ENCODE measurements at regions not wholly inside any gene's neighbourhood (a gene's known extent, or its start where the extent isn't known, plus 50 kb on each side); places are given as distances from the start of the nearest gene placed in this dataset.

- Mint-ChIP-seq H3K36me3 (ENCODE audit: insufficient read depth) (no peaks in the 10 kb centered on the region), H3K9me3 (peaks cover 2% of the 10 kb centered on the region), H3K27me3 (ENCODE audit: low read depth) (peaks cover 4% of the 10 kb centered on the region), H3K4me3 (no peak overlapping the region), H3K4me1 (ENCODE audit: low read depth) (peaks cover 2% of the 10 kb centered on the region)
- DNase-seq (no peak), ATAC-seq (no peak)
These were observed 191.7 kb upstream of the STK17B start for GRCh38 chr2:196362973-196363549.

- peaks cover 2% of the 10 kb centered on the region for H3K4me1 Mint-ChIP-seq (ENCODE audit: low read depth)
- H3K36me3 Mint-ChIP-seq (ENCODE audit: insufficient read depth): no peaks in the 10 kb centered on the region
- peaks cover 2% of the 10 kb centered on the region for H3K27me3 Mint-ChIP-seq (ENCODE audit: low read depth)
- peaks cover 15% of the 10 kb centered on the region for H3K9me3 Mint-ChIP-seq
- ATAC-seq (no peak), DNase-seq (no peak)
- no peak overlapping the region for H3K4me3 Mint-ChIP-seq
These were observed 193.8 kb upstream of the STK17B start for GRCh38 chr2:196365145-196365544.

DNA sequence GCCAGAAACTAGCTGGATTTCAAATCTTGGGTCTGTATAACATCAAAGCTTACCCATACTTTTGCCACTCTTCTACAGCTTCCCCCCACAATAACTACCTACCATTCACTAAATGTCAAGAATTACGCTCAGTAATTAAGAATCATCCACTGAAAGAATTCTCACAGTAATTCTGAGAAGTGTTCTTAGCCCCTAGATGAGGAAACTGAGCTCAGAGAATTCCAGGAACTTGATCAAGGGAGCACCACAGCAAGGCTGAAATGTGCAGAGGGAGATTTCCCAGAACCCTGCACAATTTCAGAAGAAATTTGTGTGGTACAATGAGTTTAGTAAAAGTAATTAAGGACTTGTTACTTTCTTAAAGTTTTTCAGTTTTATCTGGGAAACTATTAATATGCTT is 194.5 kb upstream of the STK17B start:
- DNase-seq (no peak), ATAC-seq (no peak)
- Mint-ChIP-seq H3K9me3 (peaks cover 15% of the 10 kb centered on the region), H3K27me3 (ENCODE audit: low read depth) (no peaks in the 10 kb centered on the region), H3K36me3 (ENCODE audit: insufficient read depth) (no peaks in the 10 kb centered on the region), H3K4me3 (no peak overlapping the region), H3K4me1 (ENCODE audit: low read depth) (peaks cover 2% of the 10 kb centered on the region)

DNA sequence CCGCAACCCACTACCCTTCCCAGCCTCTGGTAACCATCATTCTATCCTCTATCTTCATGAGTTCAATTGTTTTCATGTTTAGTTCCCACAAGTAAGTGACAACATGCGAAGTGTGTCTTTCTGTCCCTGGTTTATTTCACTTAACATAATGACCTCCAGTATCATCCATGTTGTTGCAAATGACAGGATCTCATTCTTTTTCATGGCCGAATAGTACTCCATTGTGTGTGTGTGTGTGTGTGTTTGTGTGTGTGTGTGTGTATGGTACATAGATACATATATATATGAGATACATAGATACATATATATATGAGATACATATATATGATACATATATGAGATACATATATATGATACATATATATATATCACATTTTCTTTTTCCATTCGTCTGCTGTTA is 196.3 kb upstream of the STK17B start:
- H3K9me3 Mint-ChIP-seq: peaks cover 15% of the 10 kb centered on the region
- no peak overlapping the region for H3K4me3 Mint-ChIP-seq
- peaks cover 4% of the 10 kb centered on the region for H3K27me3 Mint-ChIP-seq (ENCODE audit: low read depth)
- ATAC-seq (no peak), DNase-seq (no peak)
- H3K36me3 Mint-ChIP-seq (ENCODE audit: insufficient read depth): no peaks in the 10 kb centered on the region
- H3K4me1 Mint-ChIP-seq (ENCODE audit: low read depth): peaks cover 2% of the 10 kb centered on the region

DNA sequence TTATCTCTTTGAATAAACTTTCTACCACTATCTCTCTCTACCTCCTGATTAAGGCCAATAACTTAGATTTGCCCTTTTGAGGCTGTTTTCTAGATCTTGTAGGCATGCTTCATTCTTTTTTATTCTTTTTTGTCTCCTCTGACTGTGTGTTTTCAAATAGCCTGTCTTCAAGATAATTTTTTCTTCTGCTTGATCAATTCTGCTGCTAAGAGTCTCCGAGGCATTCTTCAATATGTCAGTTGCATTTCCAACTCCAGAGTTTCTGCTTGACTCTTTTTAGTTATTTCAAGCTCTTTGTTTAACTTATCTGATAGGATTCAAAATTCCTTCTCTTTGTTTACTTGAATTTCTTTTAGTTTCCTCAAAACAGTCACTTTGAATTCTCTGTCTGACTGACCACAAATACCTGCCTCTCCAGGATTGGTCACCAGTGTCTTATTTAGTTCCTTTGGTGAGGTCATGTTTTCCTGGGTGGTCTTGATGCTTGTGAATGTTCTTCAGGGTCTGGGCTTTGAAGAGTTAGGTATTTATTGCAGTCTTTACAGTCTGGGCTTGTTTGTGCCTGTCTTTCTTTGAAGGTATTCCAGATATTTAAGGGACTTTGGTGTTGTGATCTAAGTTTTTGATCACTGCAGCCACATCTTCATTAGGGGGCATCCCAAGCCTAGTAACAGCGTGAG is 197.3 kb upstream of the STK17B start:
- H3K4me3 Mint-ChIP-seq: no peak overlapping the region
- peaks cover 4% of the 10 kb centered on the region for H3K27me3 Mint-ChIP-seq (ENCODE audit: low read depth)
- H3K9me3 Mint-ChIP-seq: peaks cover 15% of the 10 kb centered on the region
- peaks cover 2% of the 10 kb centered on the region for H3K4me1 Mint-ChIP-seq (ENCODE audit: low read depth)
- DNase-seq: no peak
- no peaks in the 10 kb centered on the region for H3K36me3 Mint-ChIP-seq (ENCODE audit: insufficient read depth)
- no peak for ATAC-seq

DNA sequence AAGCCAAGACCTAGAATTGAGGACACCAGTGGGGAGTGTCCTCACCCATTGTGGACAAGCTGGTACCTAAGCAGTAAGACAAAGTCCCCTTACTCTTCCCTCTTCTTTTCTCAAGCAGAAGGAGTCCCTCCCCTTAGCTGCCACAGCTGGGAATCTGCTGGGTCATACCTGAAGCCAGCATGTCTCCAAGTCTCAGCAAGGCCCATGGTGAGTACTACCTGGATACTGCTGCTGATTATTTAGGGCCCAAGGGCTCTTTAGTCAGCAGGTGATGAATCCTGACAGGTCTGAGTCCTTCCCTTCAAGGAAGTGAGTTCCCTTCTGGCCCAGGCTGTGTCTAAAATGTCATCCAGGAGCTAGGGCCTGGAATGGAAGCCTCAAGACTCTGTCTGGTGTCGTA is 198.6 kb upstream of the STK17B start:
- H3K4me1 Mint-ChIP-seq (ENCODE audit: low read depth): peaks cover 2% of the 10 kb centered on the region

DNA sequence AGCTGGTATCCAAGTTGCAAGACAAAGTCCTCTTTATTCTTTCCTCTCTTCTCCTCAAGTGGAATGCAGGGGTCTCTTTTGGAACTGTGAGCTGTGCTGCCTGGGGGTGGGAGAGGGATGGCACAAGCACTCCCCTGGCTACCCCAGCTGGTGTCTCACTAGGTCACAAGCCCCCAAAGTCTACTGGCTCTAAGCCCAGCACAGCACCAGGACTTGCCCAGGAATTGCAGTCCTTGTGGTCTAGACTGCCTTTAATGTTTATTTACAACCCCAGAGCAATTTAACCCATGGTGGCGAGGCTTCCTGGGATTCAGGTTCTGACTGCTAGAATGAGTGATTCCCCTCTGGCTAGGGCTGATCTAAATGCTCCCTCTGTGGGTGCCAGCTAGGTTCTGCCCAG is 199.0 kb upstream of the STK17B start:
- H3K9me3 Mint-ChIP-seq: peaks cover 15% of the 10 kb centered on the region
- H3K4me3 Mint-ChIP-seq: no peak overlapping the region
- no peak for ATAC-seq
- H3K27me3 Mint-ChIP-seq (ENCODE audit: low read depth): peaks cover 10% of the 10 kb centered on the region
- H3K36me3 Mint-ChIP-seq (ENCODE audit: insufficient read depth): no peaks in the 10 kb centered on the region
- DNase-seq: no peak
- peaks cover 2% of the 10 kb centered on the region for H3K4me1 Mint-ChIP-seq (ENCODE audit: low read depth)

More for the DNA sequence above, 198.6 kb upstream of the STK17B start:
- peaks cover 15% of the 10 kb centered on the region for H3K9me3 Mint-ChIP-seq
- DNase-seq (no peak), ATAC-seq (no peak)
- peaks cover 10% of the 10 kb centered on the region for H3K27me3 Mint-ChIP-seq (ENCODE audit: low read depth)
- no peak overlapping the region for H3K4me3 Mint-ChIP-seq
- no peaks in the 10 kb centered on the region for H3K36me3 Mint-ChIP-seq (ENCODE audit: insufficient read depth)

- Mint-ChIP-seq H3K4me3 (no peak overlapping the region), H3K4me1 (ENCODE audit: low read depth) (peaks cover 3% of the 10 kb centered on the region), H3K9me3 (peaks cover 15% of the 10 kb centered on the region), H3K36me3 (ENCODE audit: insufficient read depth) (no peaks in the 10 kb centered on the region), H3K27me3 (ENCODE audit: low read depth) (peaks cover 10% of the 10 kb centered on the region)
- ATAC-seq: no peak
- DNase-seq: no peak
These were observed 201.0 kb upstream of the STK17B start for GRCh38 chr2:196372276-196372809.

DNA sequence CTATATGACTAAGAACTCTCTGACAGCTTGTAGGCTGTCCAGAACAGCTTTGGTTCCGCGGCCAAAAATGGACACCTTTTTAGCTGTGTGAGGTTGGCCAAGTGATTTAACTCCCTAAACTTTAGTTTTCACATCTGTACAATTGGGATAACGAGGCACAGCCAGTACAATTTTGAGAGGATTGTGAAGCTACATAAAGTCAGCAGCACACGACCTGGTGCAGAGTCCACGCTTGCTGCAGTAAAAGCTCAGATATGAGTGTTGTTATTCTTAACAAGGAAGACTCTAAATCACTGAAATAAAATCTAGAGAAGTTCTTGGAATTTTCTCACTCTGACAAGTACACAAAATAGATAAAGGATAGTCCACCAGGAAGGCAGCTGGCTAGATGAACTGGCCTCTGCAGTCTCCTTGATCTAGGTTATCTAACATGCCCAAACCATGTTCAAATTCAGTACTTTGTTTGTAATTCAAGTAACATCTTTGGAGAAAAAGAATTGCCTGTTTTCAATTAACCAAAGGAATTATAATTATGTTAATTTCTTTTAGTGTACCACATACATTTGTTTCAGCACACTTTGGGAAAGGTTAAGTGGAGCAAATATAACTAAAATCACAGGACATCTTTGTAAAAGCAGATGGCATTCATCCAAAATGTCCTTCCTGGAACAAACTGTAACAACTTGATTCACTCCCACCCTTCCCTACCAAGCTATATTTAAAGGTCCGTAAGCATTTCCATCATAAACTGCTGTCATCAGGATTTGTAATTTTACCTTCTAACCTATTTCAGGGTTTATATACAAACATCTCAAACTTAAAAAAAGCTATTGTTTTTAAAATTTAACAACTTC is 201.7 kb upstream of the STK17B start:
- peaks cover 13% of the 10 kb centered on the region for H3K9me3 Mint-ChIP-seq
- DNase-seq (no peak), ATAC-seq (no peak)
- H3K4me1 Mint-ChIP-seq (ENCODE audit: low read depth): peaks cover 8% of the 10 kb centered on the region
- peaks cover 10% of the 10 kb centered on the region for H3K27me3 Mint-ChIP-seq (ENCODE audit: low read depth)
- H3K36me3 Mint-ChIP-seq (ENCODE audit: insufficient read depth): no peaks in the 10 kb centered on the region
- H3K4me3 Mint-ChIP-seq: no peak overlapping the region

GRCh38 chr2:196376984-196377877 is 205.9 kb upstream of the STK17B start:
- Mint-ChIP-seq H3K4me1 (ENCODE audit: low read depth) (peaks cover 10% of the 10 kb centered on the region), H3K36me3 (ENCODE audit: insufficient read depth) (no peaks in the 10 kb centered on the region), H3K9me3 (no peaks in the 10 kb centered on the region), H3K4me3 (no peak overlapping the region), H3K27me3 (ENCODE audit: low read depth) (peaks cover 9% of the 10 kb centered on the region)
- ATAC-seq (peak; percentile 82 to 88), DNase-seq (no peak)

- DNase-seq (no peak), ATAC-seq (no peak)
- H3K4me1 Mint-ChIP-seq (ENCODE audit: low read depth): peaks cover 10% of the 10 kb centered on the region
- no peak overlapping the region for H3K4me3 Mint-ChIP-seq
- H3K27me3 Mint-ChIP-seq (ENCODE audit: low read depth): peaks cover 2% of the 10 kb centered on the region
- H3K9me3 Mint-ChIP-seq: no peaks in the 10 kb centered on the region
- H3K36me3 Mint-ChIP-seq (ENCODE audit: insufficient read depth): no peaks in the 10 kb centered on the region
These were observed 208.2 kb upstream of the STK17B start for GRCh38 chr2:196379600-196379999.

- Mint-ChIP-seq H3K9me3 (no peaks in the 10 kb centered on the region), H3K36me3 (ENCODE audit: insufficient read depth) (no peaks in the 10 kb centered on the region), H3K27me3 (ENCODE audit: low read depth) (no peaks in the 10 kb centered on the region), H3K4me1 (ENCODE audit: low read depth) (peaks cover 10% of the 10 kb centered on the region), H3K4me3 (no peak overlapping the region)
- no peak for DNase-seq
- ATAC-seq: no peak
These were observed 208.7 kb upstream of the STK17B start for GRCh38 chr2:196380098-196380497.

DNA sequence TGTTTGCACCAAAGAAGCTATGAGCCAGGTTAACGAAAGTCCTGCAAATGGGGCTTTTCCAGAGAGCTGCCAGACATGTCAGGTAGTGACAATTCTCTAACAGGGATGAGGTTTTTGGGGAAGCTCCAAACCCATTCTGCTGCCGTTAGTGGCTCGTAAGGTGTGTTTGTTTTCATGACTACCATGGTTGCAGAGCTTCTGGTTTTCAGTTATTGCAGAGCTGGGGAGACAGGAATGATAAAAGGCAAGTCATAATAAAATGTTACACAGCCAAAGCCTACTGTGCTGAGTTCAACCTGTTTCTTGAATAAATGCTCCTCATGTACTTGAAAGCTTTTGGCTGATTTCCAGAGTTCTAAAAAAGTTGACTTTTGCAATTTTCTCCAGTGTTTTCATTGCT is 209.2 kb upstream of the STK17B start:
- no peaks in the 10 kb centered on the region for H3K9me3 Mint-ChIP-seq

GRCh38 chr2:196381464-196381863 is 210.1 kb upstream of the STK17B start:
- Mint-ChIP-seq H3K36me3 (ENCODE audit: insufficient read depth) (no peaks in the 10 kb centered on the region), H3K4me3 (no peak overlapping the region), H3K27me3 (ENCODE audit: low read depth) (no peaks in the 10 kb centered on the region), H3K4me1 (ENCODE audit: low read depth) (peaks cover 10% of the 10 kb centered on the region), H3K9me3 (no peaks in the 10 kb centered on the region)
- ATAC-seq (no peak), DNase-seq (no peak)

More for the DNA sequence above, 209.2 kb upstream of the STK17B start:
- no peaks in the 10 kb centered on the region for H3K36me3 Mint-ChIP-seq (ENCODE audit: insufficient read depth)
- no peak overlapping the region for H3K4me3 Mint-ChIP-seq
- no peaks in the 10 kb centered on the region for H3K27me3 Mint-ChIP-seq (ENCODE audit: low read depth)
- DNase-seq (no peak), ATAC-seq (no peak)
- H3K4me1 Mint-ChIP-seq (ENCODE audit: low read depth): peaks cover 10% of the 10 kb centered on the region
